ENCODE measurements at regions not wholly inside any gene's neighbourhood (a gene's known extent, or its start where the extent isn't known, plus 50 kb on each side); places are given as distances from the start of the nearest gene placed in this dataset.

- DNase-seq, result no peak
- peaks cover 31 to 33% of the 10 kb centered on the region in 2 experiments for H3K27me3 ChIP-seq (ENCODE audit: control insufficient read depth in 1 of 2, insufficient read depth in 1 of 2, low read length in 2 of 2)
- H3K4me3 ChIP-seq (ENCODE audit: insufficient read depth in 1 of 2, low read depth in 1 of 2, low read length in 2 of 2), result no peak overlapping the region
- H2BK12ac ChIP-seq (ENCODE audit: low read length in 2 of 2), result peak overlapping the region in 1 of 2 experiments; percentile 4
- peaks cover 6% of the 10 kb centered on the region for H3K4me1 ChIP-seq (ENCODE audit: control insufficient read depth, insufficient read depth, low read depth, low read length)
- no peak overlapping the region for H4K8ac ChIP-seq (ENCODE audit: low read length)
- no peaks in the 10 kb centered on the region for H3K9me3 ChIP-seq (ENCODE audit: control insufficient read depth, low read length)
- no peaks in the 10 kb centered on the region for H3K79me1 ChIP-seq (replicated peaks; ENCODE audit: low read length, poor library complexity, severe bottlenecking)
- no peak overlapping the region for H3K23ac ChIP-seq (ENCODE audit: low read length in 2 of 2)
- H2BK5ac ChIP-seq (ENCODE audit: low read depth, low read length, poor library complexity, severe bottlenecking), result no peak overlapping the region
- 56% methylated on average over 9 of the region's 12 CpGs for WGBS
- H2AFZ ChIP-seq (ENCODE audit: low read depth, low read length), result no peak overlapping the region
- no peak overlapping the region for H3K4me2 ChIP-seq (ENCODE audit: low read length, poor library complexity, severe bottlenecking)
- H3K18ac ChIP-seq (ENCODE audit: low read depth in 1 of 2, low read length in 2 of 2), result peak overlapping the region in 1 of 2 experiments; percentile 28
- H3K14ac ChIP-seq (ENCODE audit: low read length in 2 of 2), result no peak overlapping the region
- H3K36me3 ChIP-seq (ENCODE audit: control insufficient read depth in 1 of 2, insufficient read depth in 2 of 2, low read depth in 1 of 2, low read length in 2 of 2), result no peaks in the 10 kb centered on the region
- no peak overlapping the region for H4K91ac ChIP-seq (ENCODE audit: low read length)
- H3K27ac ChIP-seq (ENCODE audit: low read length, poor library complexity, severe bottlenecking), result no peak overlapping the region
- peak overlapping the region; percentile 22 for H2BK120ac ChIP-seq (ENCODE audit: low read depth, low read length)
- no peak overlapping the region for H3K4ac ChIP-seq (ENCODE audit: low read depth in 1 of 2, low read length in 2 of 2)
- no peak overlapping the region for H2AK5ac ChIP-seq (ENCODE audit: low read length, severe bottlenecking)
- no peak overlapping the region for H2BK15ac ChIP-seq (ENCODE audit: low read depth, poor library complexity, severe bottlenecking)
- no peak overlapping the region for H3K9ac ChIP-seq (ENCODE audit: low read length)
Measured at GRCh38 chr13:26978081-26978860, 193.3 kb downstream of the USP12 start.

GRCh38 chr13:26977541-26977940, 194.1 kb downstream of the USP12 start:
- H2AFZ ChIP-seq (ENCODE audit: low read depth, low read length), result no peak overlapping the region
- no peak overlapping the region for H3K4ac ChIP-seq (ENCODE audit: low read depth in 1 of 2, low read length in 2 of 2)
- no peak overlapping the region for H2AK5ac ChIP-seq (ENCODE audit: low read length, severe bottlenecking)
- no peak overlapping the region for H3K23ac ChIP-seq (ENCODE audit: low read length in 2 of 2)
- no peak overlapping the region for H3K14ac ChIP-seq (ENCODE audit: low read length in 2 of 2)
- no peak overlapping the region for H3K9ac ChIP-seq (ENCODE audit: low read length)
- H3K79me1 ChIP-seq (replicated peaks; ENCODE audit: low read length, poor library complexity, severe bottlenecking), result no peaks in the 10 kb centered on the region
- peak overlapping the region; percentile 12 for H4K8ac ChIP-seq (ENCODE audit: low read length)
- WGBS, result 65% methylated on average over 10 of the region's 11 CpGs
- H3K18ac ChIP-seq (ENCODE audit: low read depth in 1 of 2, low read length in 2 of 2), result peak overlapping the region in 1 of 2 experiments; percentile 50
- no peaks in the 10 kb centered on the region for H3K36me3 ChIP-seq (ENCODE audit: control insufficient read depth in 1 of 2, insufficient read depth in 2 of 2, low read depth in 1 of 2, low read length in 2 of 2)
- H2BK12ac ChIP-seq (ENCODE audit: low read length in 2 of 2), result no peak overlapping the region
- H3K27me3 ChIP-seq (ENCODE audit: control insufficient read depth in 1 of 2, insufficient read depth in 1 of 2, low read length in 2 of 2), result peaks cover 31 to 38% of the 10 kb centered on the region in 2 experiments
- H4K91ac ChIP-seq (ENCODE audit: low read length), result peak overlapping the region; percentile 6
- no peak overlapping the region for H3K4me3 ChIP-seq (ENCODE audit: insufficient read depth in 1 of 2, low read depth in 1 of 2, low read length in 2 of 2)
- H3K27ac ChIP-seq (ENCODE audit: low read length, poor library complexity, severe bottlenecking), result peak overlapping the region; percentile 40
- no peak overlapping the region for H2BK5ac ChIP-seq (ENCODE audit: low read depth, low read length, poor library complexity, severe bottlenecking)
- H2BK15ac ChIP-seq (ENCODE audit: low read depth, poor library complexity, severe bottlenecking), result no peak overlapping the region
- H3K4me2 ChIP-seq (ENCODE audit: low read length, poor library complexity, severe bottlenecking), result no peak overlapping the region
- H3K4me1 ChIP-seq (ENCODE audit: control insufficient read depth, insufficient read depth, low read depth, low read length), result peaks cover 4% of the 10 kb centered on the region
- no peaks in the 10 kb centered on the region for H3K9me3 ChIP-seq (ENCODE audit: control insufficient read depth, low read length)
- H2BK120ac ChIP-seq (ENCODE audit: low read depth, low read length), result no peak overlapping the region
- DNase-seq, result peak; percentile 37

- DNase-seq, result no peak
- Histone ChIP-seq H3K79me1 (replicated peaks; ENCODE audit: low read length, poor library complexity, severe bottlenecking) (no peaks in the 10 kb centered on the region), H2BK5ac (ENCODE audit: low read depth, low read length, poor library complexity, severe bottlenecking) (no peak overlapping the region), H2AK5ac (ENCODE audit: low read length, severe bottlenecking) (no peak overlapping the region), H3K27ac (ENCODE audit: low read length, poor library complexity, severe bottlenecking) (no peak overlapping the region), H2BK15ac (ENCODE audit: low read depth, poor library complexity, severe bottlenecking) (no peak overlapping the region), H3K18ac (ENCODE audit: low read depth in 1 of 2, low read length in 2 of 2) (no peak overlapping the region), H3K4me3 (ENCODE audit: insufficient read depth in 1 of 2, low read depth in 1 of 2, low read length in 2 of 2) (no peak overlapping the region), H4K8ac (ENCODE audit: low read length) (no peak overlapping the region), H3K14ac (ENCODE audit: low read length in 2 of 2) (no peak overlapping the region), H3K27me3 (ENCODE audit: control insufficient read depth in 1 of 2, insufficient read depth in 1 of 2, low read length in 2 of 2) (peaks cover 31 to 38% of the 10 kb centered on the region in 2 experiments), H3K4me1 (ENCODE audit: control insufficient read depth, insufficient read depth, low read depth, low read length) (peaks cover 5% of the 10 kb centered on the region), H3K4me2 (ENCODE audit: low read length, poor library complexity, severe bottlenecking) (no peak overlapping the region), H3K23ac (ENCODE audit: low read length in 2 of 2) (no peak overlapping the region), H3K36me3 (ENCODE audit: control insufficient read depth in 1 of 2, insufficient read depth in 2 of 2, low read depth in 1 of 2, low read length in 2 of 2) (no peaks in the 10 kb centered on the region), H3K9me3 (ENCODE audit: control insufficient read depth, low read length) (no peaks in the 10 kb centered on the region), H3K9ac (ENCODE audit: low read length) (no peak overlapping the region), H4K91ac (ENCODE audit: low read length) (no peak overlapping the region), H2BK12ac (ENCODE audit: low read length in 2 of 2) (no peak overlapping the region), H2AFZ (ENCODE audit: low read depth, low read length) (no peak overlapping the region), H3K4ac (ENCODE audit: low read depth in 1 of 2, low read length in 2 of 2) (no peak overlapping the region), H2BK120ac (ENCODE audit: low read depth, low read length) (no peak overlapping the region)
- WGBS, result 100% methylated on average over 1 of the region's 1 CpG
Measured at GRCh38 chr13:26976313-26976712, 195.3 kb downstream of the USP12 start.

- Histone ChIP-seq H3K14ac (ENCODE audit: low read length in 2 of 2) (no peak overlapping the region), H2AK5ac (ENCODE audit: low read length, severe bottlenecking) (no peak overlapping the region), H2BK120ac (ENCODE audit: low read depth, low read length) (no peak overlapping the region), H3K9me3 (ENCODE audit: control insufficient read depth, low read length) (no peaks in the 10 kb centered on the region), H3K9ac (ENCODE audit: low read length) (no peak overlapping the region), H3K27ac (ENCODE audit: low read length, poor library complexity, severe bottlenecking) (no peak overlapping the region), H3K4me3 (ENCODE audit: insufficient read depth in 1 of 2, low read depth in 1 of 2, low read length in 2 of 2) (no peak overlapping the region), H3K4me1 (ENCODE audit: control insufficient read depth, insufficient read depth, low read depth, low read length) (peaks cover 7% of the 10 kb centered on the region), H2BK5ac (ENCODE audit: low read depth, low read length, poor library complexity, severe bottlenecking) (no peak overlapping the region), H4K8ac (ENCODE audit: low read length) (no peak overlapping the region), H4K91ac (ENCODE audit: low read length) (no peak overlapping the region), H3K23ac (ENCODE audit: low read length in 2 of 2) (no peak overlapping the region), H3K18ac (ENCODE audit: low read depth in 1 of 2, low read length in 2 of 2) (no peak overlapping the region), H2BK12ac (ENCODE audit: low read length in 2 of 2) (peak overlapping the region in 1 of 2 experiments; percentile 23), H3K27me3 (ENCODE audit: control insufficient read depth in 1 of 2, insufficient read depth in 1 of 2, low read length in 2 of 2) (peaks cover 16 to 28% of the 10 kb centered on the region in 2 experiments), H3K4me2 (ENCODE audit: low read length, poor library complexity, severe bottlenecking) (no peak overlapping the region), H2BK15ac (ENCODE audit: low read depth, poor library complexity, severe bottlenecking) (no peak overlapping the region), H3K36me3 (ENCODE audit: control insufficient read depth in 1 of 2, insufficient read depth in 2 of 2, low read depth in 1 of 2, low read length in 2 of 2) (no peaks in the 10 kb centered on the region), H3K4ac (ENCODE audit: low read depth in 1 of 2, low read length in 2 of 2) (no peak overlapping the region), H2AFZ (ENCODE audit: low read depth, low read length) (no peak overlapping the region), H3K79me1 (replicated peaks; ENCODE audit: low read length, poor library complexity, severe bottlenecking) (no peaks in the 10 kb centered on the region)
- WGBS, result 82% methylated on average over 4 of the region's 4 CpGs
- no peak for DNase-seq
Measured at GRCh38 chr13:26973946-26974345, 197.7 kb downstream of the USP12 start.
